HCT116 (cell line): ENCODE measurements at regions not wholly inside any gene's neighbourhood (a gene's known extent, or its start where the extent isn't known, plus 50 kb on each side); places are given as distances from the start of the nearest gene placed in this dataset.

Source experiments
- ATAC-seq: fragments of 200-7000 bp; cut with Tn5 transposase; 2 replicates; pipeline ENCODE4 v1.9.1; 2020; ENCODE audit warnings: mild to moderate bottlenecking, moderate library complexity
- BruUV-seq: library from RNA; stranded (reverse); fragments of 400-500 nt; replicated peaks from 2 replicates; lab custom pipeline; 2021; lab: Mats Ljungman, UMichigan
- CTCF ChIA-PET: fragments of 300-600 bp; sonication (Branson Sonifier 250); formaldehyde crosslinking; loops from one replicate; lab custom pipeline; 2021; ENCODE audit warnings: antibody characterized with exemption; lab: Charles Lee
- POLR2A ChIA-PET: fragments of 300-600, 350-600 bp; sonication (Branson Sonifier 250); formaldehyde crosslinking; loops from one replicate; lab custom pipeline; 2021; ENCODE audit warnings: antibody characterized with exemption; lab: Charles Lee
- RAD21 ChIA-PET, 2 experiments: fragments of 300-600 bp; sonication (Branson Sonifier 250); formaldehyde crosslinking; loops; one replicate each; lab custom pipeline; 2023; ENCODE audit warnings: low total read pairs in 2 of 2; ENCODE audit not compliant: uncharacterized antibody in 2 of 2, unreplicated experiment in 2 of 2, low non-redundant PET in 1 of 2; lab: Charles Lee
- DNase-seq: peaks from one replicate; pipeline ENCODE4 v3.0.0-alpha.2; 2010; ENCODE audit warnings: low read depth, low spot score
- H2AFZ ChIP-seq: fragments of 200-600 bp; shearing (Covaris generic), sonication (generic); 2 replicates; pipeline ENCODE4 v1.6.1; 2017; ENCODE audit warnings: low read depth, mixed run types, mixed read lengths, antibody characterized with exemption, low read length; ENCODE audit not compliant: poor library complexity, severe bottlenecking
- H3K27ac ChIP-seq: 2 replicates; pipeline ENCODE4 v1.5.1; 2012; ENCODE audit warnings: low read depth, low read length
- H3K27me3 ChIP-seq: fragments of 200-600 bp; sonication (generic); 2 replicates; pipeline ENCODE4 v1.6.1; 2016; ENCODE audit warnings: mixed run types, low read length, mixed read lengths; ENCODE audit not compliant: insufficient read depth
- H3K36me3 ChIP-seq, 2 experiments: fragments of 200-500 bp in 1 of 2; fragments of 200-600 bp in 1 of 2; sonication (Bioruptor generic) in 1 of 2; sonication (generic) in 1 of 2; 2 replicates each; pipeline versions ENCODE4 v1.5.1 to v1.6.1; 2014 to 2016; ENCODE audit warnings: low read length in 2 of 2, inconsistent platforms in 1 of 2, mixed read lengths in 1 of 2, mixed run types in 1 of 2; ENCODE audit not compliant: insufficient read depth in 2 of 2, control insufficient read depth in 1 of 2
- H3K4me1 ChIP-seq, 2 experiments: fragments of 200-600 bp in 1 of 2; sonication (generic) in 1 of 2; 2 replicates each; pipeline versions ENCODE4 v1.5.1 to v1.6.1; 2012 to 2017; ENCODE audit warnings: low read length in 2 of 2, inconsistent platforms in 1 of 2, mild to moderate bottlenecking in 1 of 2, mixed read lengths in 1 of 2, mixed run types in 1 of 2, moderate library complexity in 1 of 2; ENCODE audit not compliant: insufficient read depth in 2 of 2, control insufficient read depth in 1 of 2
- H3K4me2 ChIP-seq: fragments of 200-600 bp; sonication (generic); 2 replicates; pipeline ENCODE4 v1.6.1; 2017; ENCODE audit warnings: mixed run types, low read length, mixed read lengths
- H3K4me3 ChIP-seq, 2 experiments: fragments of 200-600 bp in 1 of 2; sonication (generic) in 1 of 2; replicated peaks in 1 of 2; 2 replicates each; pipeline ENCODE4 v1.5.1; 2011 to 2016; ENCODE audit warnings: low read length in 2 of 2, control low read depth in 1 of 2, low read depth in 1 of 2, mild to moderate bottlenecking in 1 of 2, mixed read lengths in 1 of 2, mixed run types in 1 of 2
- H3K79me2 ChIP-seq: fragments of 200-600 bp; sonication (generic); 2 replicates; pipeline ENCODE4 v1.6.1; 2017; ENCODE audit warnings: mild to moderate bottlenecking, mixed run types, low read length, moderate library complexity, mixed read lengths; ENCODE audit not compliant: insufficient read depth
- H3K9ac ChIP-seq: fragments of 200-600 bp; sonication (generic); 2 replicates; pipeline ENCODE4 v1.6.1; 2016; ENCODE audit warnings: low read length, mixed read lengths
- H3K9me2 ChIP-seq: fragments of 200-600 bp; sonication (generic), shearing (Covaris generic); 2 replicates; pipeline ENCODE4 v1.6.1; 2017; ENCODE audit warnings: mixed run types, mild to moderate bottlenecking, moderate library complexity; ENCODE audit not compliant: insufficient read depth
- H3K9me3 ChIP-seq, 2 experiments: fragments of 200-500 bp in 1 of 2; fragments of 200-600 bp in 1 of 2; sonication (Bioruptor generic) in 1 of 2; sonication (generic) in 1 of 2; 2 replicates each; pipeline ENCODE4 v1.6.1; 2014 to 2017; ENCODE audit warnings: low read length in 2 of 2, mixed read lengths in 2 of 2, inconsistent platforms in 1 of 2, low read depth in 1 of 2, mild to moderate bottlenecking in 1 of 2, mixed run types in 1 of 2, moderate library complexity in 1 of 2; ENCODE audit not compliant: control insufficient read depth in 1 of 2, insufficient read depth in 1 of 2
- H4K20me1 ChIP-seq: fragments of 200-600 bp; sonication (generic), shearing (Covaris generic); 2 replicates; pipeline ENCODE4 v1.6.1; 2017; ENCODE audit warnings: mixed run types, mild to moderate bottlenecking, moderate library complexity; ENCODE audit not compliant: insufficient read depth
- CTCF ChIP-seq, 3 experiments: fragments of 200-600 bp in 1 of 3; sonication (generic) in 1 of 3; IDR thresholded peaks in 2 of 3; conservative IDR thresholded peaks in 1 of 3; 2 replicates each; pipeline ENCODE4 v1.5.1; 2012 to 2017; ENCODE audit warnings: low read depth in 2 of 3, low read length in 2 of 3, antibody characterized with exemption in 1 of 3, borderline replicate concordance in 1 of 3, control low read depth in 1 of 3, mild to moderate bottlenecking in 1 of 3, mixed read lengths in 1 of 3, mixed run types in 1 of 3, moderate library complexity in 1 of 3; ENCODE audit not compliant: insufficient read depth in 1 of 3
- EZH2phosphoT487 ChIP-seq: fragments of 200-600 bp; IDR thresholded peaks from 2 replicates; pipeline ENCODE4 v1.6.1; 2018; ENCODE audit warnings: antibody characterized with exemption, borderline replicate concordance
- MAX ChIP-seq: IDR thresholded peaks from 2 replicates; pipeline ENCODE4 v1.6.1; 2012
- REST ChIP-seq: IDR thresholded peaks from 2 replicates; pipeline ENCODE4 v1.6.1; 2012; ENCODE audit warnings: low read depth
- SP1 ChIP-seq: IDR thresholded peaks from 2 replicates; pipeline ENCODE4 v1.6.1; 2012; ENCODE audit warnings: low read depth
- YY1 ChIP-seq: IDR thresholded peaks from 2 replicates; pipeline ENCODE4 v1.6.1; 2011; ENCODE audit warnings: low read length, low read depth, moderate library complexity, mild to moderate bottlenecking; ENCODE audit not compliant: insufficient replicate concordance; ENCODE audit errors: extremely low read depth
- ZNF274 ChIP-seq: fragments of 200-500 bp; sonication (Bioruptor generic); IDR thresholded peaks from 2 replicates; pipeline ENCODE4 v1.6.1; 2014; ENCODE audit warnings: mild to moderate bottlenecking, low read depth, low read length, inconsistent platforms
- intact Hi-C: fragments of 100-400 bp; cut with micrococcal nuclease; formaldehyde crosslinking; loops from 2 replicates; pipeline ENCODE4 v1.10.0; 2022

- ChIA-PET RAD21 (no interaction called here), CTCF (no interaction called here), POLR2A (no interaction called here)
- no peaks in the 10 kb centered on the region for H4K20me1 ChIP-seq
- DNase-seq (no peak), ATAC-seq (no peak)
- H3K4me2 ChIP-seq: no peak overlapping the region
- H3K4me3 ChIP-seq: no peak overlapping the region
- H3K9me3 ChIP-seq: peaks cover 6 to 17% of the 10 kb centered on the region in 2 experiments; a peak in 3 of 4 replicates
- intact Hi-C loops: no loop called here
- H3K9ac ChIP-seq: no peak overlapping the region
- no peaks in the 10 kb centered on the region for H3K27me3 ChIP-seq
- no peaks in the 10 kb centered on the region for H3K79me2 ChIP-seq
- no TSS peak for BruUV-seq
- no peaks in the 10 kb centered on the region for H3K9me2 ChIP-seq
- no peaks in the 10 kb centered on the region for H3K4me1 ChIP-seq
- H3K36me3 ChIP-seq: no peaks in the 10 kb centered on the region
- TF ChIP-seq EZH2phosphoT487 (no peak), ZNF274 (no peak), SP1 (no peak), YY1 (no peak), REST (no peak), CTCF (IDR thresholded peaks at IDR 0.05 in 2 of 3, conservative IDR thresholded peaks at IDR 0.05 in 1 of 3; ENCODE audit: borderline replicate concordance in 1 of 3, insufficient read depth in 1 of 3, low read depth in 2 of 3, low read length in 2 of 3) (no peak), MAX (no peak)
- no peak overlapping the region for H3K27ac ChIP-seq
- H2AFZ ChIP-seq: no peak overlapping the region
Observed at GRCh38 chr11:127385071-127385470, 384.5 kb upstream of the KIRREL3 start.
